ENCODE measurements at regions not wholly inside any gene's neighbourhood (a gene's known extent, or its start where the extent isn't known, plus 50 kb on each side); places are given as distances from the start of the nearest gene placed in this dataset.

GRCh38 chr3:95097493-95097892 is 1034.6 kb downstream of the NSUN3 start:
- Histone ChIP-seq H3K27me3 (ENCODE audit: control insufficient read depth in 2 of 2, insufficient read depth in 2 of 2, low read length in 2 of 2) (no peaks in the 10 kb centered on the region), H2AFZ (ENCODE audit: insufficient read depth, low read depth, low read length, poor library complexity, severe bottlenecking) (no peak overlapping the region), H3K4me2 (replicated peaks; ENCODE audit: extremely low read depth, low read length, poor library complexity, severe bottlenecking) (no peak overlapping the region), H3K9me3 (replicated peaks in 1 of 2; ENCODE audit: control insufficient read depth in 1 of 2, insufficient read depth in 1 of 2, low read length in 2 of 2) (no peaks in the 10 kb centered on the region), H3K4me1 (ENCODE audit: control insufficient read depth in 1 of 2, insufficient read depth in 2 of 2, low read length in 2 of 2) (no peaks in the 10 kb centered on the region), H3K79me2 (ENCODE audit: insufficient read depth, low read length) (no peaks in the 10 kb centered on the region), H3K4me3 (replicated peaks in 1 of 3; ENCODE audit: low read depth in 2 of 3, low read length in 3 of 3) (no peak overlapping the region), H3K9ac (ENCODE audit: insufficient read depth, low read length, poor library complexity, severe bottlenecking) (no peak overlapping the region), H3K36me3 (replicated peaks in 1 of 2; ENCODE audit: control insufficient read depth in 1 of 2, insufficient read depth in 2 of 2, low read length in 2 of 2) (no peaks in the 10 kb centered on the region), H4K20me1 (ENCODE audit: insufficient read depth, low read length) (no peaks in the 10 kb centered on the region), H3K27ac (ENCODE audit: low read depth in 1 of 2, low read length in 2 of 2) (no peak overlapping the region)
- Mint-ChIP-seq H3K27me3 (ENCODE audit: low read depth in 3 of 3) (no peaks in the 10 kb centered on the region), H3K4me1 (no peaks in the 10 kb centered on the region), H3K9me3 (peaks cover 0 to 4% (median 1%) of the 10 kb centered on the region in 7 donors), H3K27ac (no peak overlapping the region), H3K36me3 (no peaks in the 10 kb centered on the region), H3K4me3 (no peak overlapping the region)
- WGBS (ENCODE audit: insufficient coverage): 85% methylated on average over 2 of the region's 3 CpGs
- no peak for TF ChIP-seq CTCF (IDR thresholded peaks at IDR 0.05)
- intact Hi-C loops (cut with micrococcal nuclease): no loop called here
- no peak for DNase-seq

- no peak overlapping the region for H2AFZ ChIP-seq (ENCODE audit: insufficient read depth, low read depth, low read length, poor library complexity, severe bottlenecking)
- Mint-ChIP-seq H3K4me3 (no peak overlapping the region), H3K36me3 (no peaks in the 10 kb centered on the region), H3K9me3 (peaks cover 0 to 11% (median 4%) of the 10 kb centered on the region in 7 donors), H3K27ac (no peak overlapping the region), H3K27me3 (ENCODE audit: low read depth in 3 of 3) (no peaks in the 10 kb centered on the region), H3K4me1 (no peaks in the 10 kb centered on the region)
- H4K20me1 ChIP-seq (ENCODE audit: insufficient read depth, low read length): no peaks in the 10 kb centered on the region
- H3K36me3 ChIP-seq (replicated peaks in 1 of 2; ENCODE audit: control insufficient read depth in 1 of 2, insufficient read depth in 2 of 2, low read length in 2 of 2): no peaks in the 10 kb centered on the region
- H3K4me1 ChIP-seq (ENCODE audit: control insufficient read depth in 1 of 2, insufficient read depth in 2 of 2, low read length in 2 of 2): no peaks in the 10 kb centered on the region
- WGBS (ENCODE audit: insufficient coverage): 60% methylated on average over 1 of the region's 3 CpGs
- H3K9me3 ChIP-seq (replicated peaks in 1 of 2; ENCODE audit: control insufficient read depth in 1 of 2, insufficient read depth in 1 of 2, low read length in 2 of 2): peaks cover 8 to 10% of the 10 kb centered on the region in 2 donors
- intact Hi-C loops (cut with micrococcal nuclease): no loop called here
- H3K4me2 ChIP-seq (replicated peaks; ENCODE audit: extremely low read depth, low read length, poor library complexity, severe bottlenecking): no peak overlapping the region
- TF ChIP-seq CTCF (IDR thresholded peaks at IDR 0.05): no peak
- no peaks in the 10 kb centered on the region for H3K27me3 ChIP-seq (ENCODE audit: control insufficient read depth in 2 of 2, insufficient read depth in 2 of 2, low read length in 2 of 2)
- no peak for DNase-seq
- H3K4me3 ChIP-seq (replicated peaks in 1 of 3; ENCODE audit: low read depth in 2 of 3, low read length in 3 of 3): no peak overlapping the region
- H3K9ac ChIP-seq (ENCODE audit: insufficient read depth, low read length, poor library complexity, severe bottlenecking): no peak overlapping the region
- H3K27ac ChIP-seq (ENCODE audit: low read depth in 1 of 2, low read length in 2 of 2): no peak overlapping the region
- H3K79me2 ChIP-seq (ENCODE audit: insufficient read depth, low read length): no peaks in the 10 kb centered on the region
Observed at GRCh38 chr3:95120921-95121320, 1058.1 kb downstream of the NSUN3 start.

Data from CD14-positive monocyte (primary cell).